EH (cell line): ENCODE measurements at regions not wholly inside any gene's neighbourhood (a gene's known extent, or its start where the extent isn't known, plus 50 kb on each side); places are given as distances from the start of the nearest gene placed in this dataset.

Source experiments
- DNase-seq: peaks from one replicate; pipeline ENCODE4 v3.0.0-alpha.2; 2015; ENCODE audit warnings: low read depth

DNA sequence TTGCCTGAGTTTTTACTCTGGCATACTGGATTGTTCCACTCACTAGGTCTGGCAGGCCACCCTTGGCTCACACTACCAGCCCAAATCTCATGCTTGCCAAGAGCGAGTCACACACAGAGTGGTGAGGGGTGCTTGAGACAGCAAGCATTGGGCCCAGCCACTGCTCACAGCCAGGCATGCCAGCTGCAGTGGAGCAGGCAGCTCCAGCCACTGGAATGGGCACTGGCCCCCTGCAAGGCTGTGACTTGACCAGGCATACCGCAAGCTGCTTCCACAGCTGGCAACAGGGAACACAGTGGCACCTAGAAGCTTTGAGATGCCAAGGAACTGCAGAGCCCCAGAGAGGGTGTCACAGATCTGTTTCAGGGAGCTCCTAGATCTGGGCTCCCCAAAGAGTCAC is 488.5 kb downstream of the LRFN5 start:
- no peak for DNase-seq

GRCh38 chr14:42090122-42090521 is 483.4 kb downstream of the LRFN5 start:
- DNase-seq, result no peak

GRCh38 chr14:42079911-42080310 is 473.2 kb downstream of the LRFN5 start:
- DNase-seq, result no peak

DNA sequence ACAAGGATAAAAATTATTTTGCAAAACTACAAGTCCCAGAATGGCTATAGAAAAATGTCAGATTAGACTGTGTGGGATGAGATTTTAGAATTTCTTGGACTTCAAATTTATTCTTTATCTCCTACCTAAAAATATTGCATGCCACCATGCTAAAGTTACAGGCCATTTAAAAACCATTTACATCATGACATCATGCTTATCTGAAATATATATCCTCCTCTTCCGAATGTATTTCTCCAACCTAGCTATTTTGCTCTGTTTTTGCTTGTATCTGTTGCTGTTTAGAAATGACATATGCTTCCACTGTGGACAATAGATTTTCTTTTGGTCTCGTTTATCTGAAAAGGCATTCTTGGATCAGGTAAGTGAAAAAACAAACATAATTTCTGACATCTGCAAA is 471.7 kb downstream of the LRFN5 start:
- no peak for DNase-seq

- DNase-seq, result no peak
These were observed 463.4 kb downstream of the LRFN5 start for GRCh38 chr14:42070031-42070430.

DNA sequence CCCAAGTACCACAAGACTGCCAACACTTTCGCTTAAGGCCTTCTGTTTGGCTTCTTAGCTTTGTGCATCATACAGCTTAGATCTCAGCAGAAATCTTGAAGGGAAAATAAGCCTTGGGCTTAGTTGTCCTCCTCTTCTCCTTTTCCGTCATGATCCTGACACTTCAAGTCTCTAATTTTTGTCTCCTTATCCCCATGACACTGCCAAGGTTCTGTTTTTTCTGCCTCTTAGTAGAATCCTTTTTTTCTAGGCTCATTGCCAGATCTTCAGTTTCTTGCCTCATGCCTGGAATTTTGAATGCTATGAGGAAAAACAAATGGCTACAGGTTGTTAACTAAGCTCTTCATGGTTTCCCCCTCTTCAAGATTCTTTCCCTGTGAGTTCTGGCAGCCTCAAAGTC is 450.4 kb downstream of the LRFN5 start:
- DNase-seq, result no peak

- no peak for DNase-seq
These were observed 440.9 kb downstream of the LRFN5 start for GRCh38 chr14:42047421-42048055.

DNA sequence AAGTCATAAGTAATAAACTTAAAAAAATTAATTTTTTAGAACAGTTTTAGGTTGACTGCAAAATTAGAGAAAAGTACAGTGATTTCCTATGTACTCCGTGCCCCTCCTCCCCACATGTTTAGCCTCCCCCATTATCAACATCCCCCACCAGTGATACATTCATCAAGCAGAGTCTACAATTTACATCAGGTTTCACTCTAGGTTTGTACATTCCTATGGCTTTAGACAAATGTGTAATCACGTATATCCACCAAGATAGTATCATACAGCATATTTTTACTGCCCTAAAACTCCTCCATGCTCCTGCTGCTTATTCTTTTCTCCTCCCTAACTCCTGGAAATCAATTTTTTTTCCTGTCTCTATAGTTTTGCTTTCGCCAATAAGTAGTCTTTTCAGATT is 438.7 kb downstream of the LRFN5 start:
- no peak for DNase-seq

DNA sequence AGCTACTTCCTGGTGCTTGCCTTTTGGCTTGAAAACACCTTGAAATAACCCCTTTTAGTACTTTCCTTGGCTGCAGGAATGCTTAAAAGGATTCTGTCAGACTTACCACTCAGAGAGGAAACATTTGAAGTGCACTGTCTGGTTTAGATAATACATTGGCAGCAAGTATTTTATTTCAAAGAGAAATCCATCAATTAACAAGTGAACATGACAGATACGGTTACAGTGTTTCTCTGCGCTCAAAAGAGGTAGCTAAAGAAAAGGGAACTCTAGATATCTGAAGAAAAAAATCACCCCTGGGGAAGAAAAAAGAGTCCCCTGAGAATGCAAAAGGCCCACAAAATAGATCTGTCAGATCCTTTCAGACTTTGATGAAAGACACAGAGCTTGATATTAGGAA is 421.9 kb downstream of the LRFN5 start:
- no peak for DNase-seq

GRCh38 chr14:42027271-42027670 is 420.6 kb downstream of the LRFN5 start:
- DNase-seq, result no peak

DNA sequence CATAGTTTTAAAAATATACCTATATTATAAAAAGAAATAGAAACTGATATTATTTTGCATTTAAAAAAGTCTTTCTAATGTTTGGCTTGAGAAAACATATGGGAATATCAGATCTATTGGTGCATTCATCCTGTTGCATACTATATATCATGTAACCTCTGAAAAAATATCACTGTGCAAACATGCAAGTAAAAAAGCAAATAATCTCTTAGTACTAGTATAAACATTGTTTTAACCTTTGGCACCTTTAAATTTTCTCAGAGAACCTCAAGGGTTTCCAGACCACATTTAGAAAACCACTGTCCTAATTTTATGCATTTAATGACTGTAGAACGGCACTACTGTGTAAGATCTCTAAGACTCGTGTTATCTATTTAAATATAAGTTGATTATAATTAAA is 416.8 kb downstream of the LRFN5 start:
- DNase-seq, result no peak

GRCh38 chr14:42014301-42014700 is 407.6 kb downstream of the LRFN5 start:
- DNase-seq, result no peak

- no peak for DNase-seq
These were observed 406.9 kb downstream of the LRFN5 start for GRCh38 chr14:42013559-42013958.

- no peak for DNase-seq
These were observed 406.5 kb downstream of the LRFN5 start for GRCh38 chr14:42013153-42013552.

DNA sequence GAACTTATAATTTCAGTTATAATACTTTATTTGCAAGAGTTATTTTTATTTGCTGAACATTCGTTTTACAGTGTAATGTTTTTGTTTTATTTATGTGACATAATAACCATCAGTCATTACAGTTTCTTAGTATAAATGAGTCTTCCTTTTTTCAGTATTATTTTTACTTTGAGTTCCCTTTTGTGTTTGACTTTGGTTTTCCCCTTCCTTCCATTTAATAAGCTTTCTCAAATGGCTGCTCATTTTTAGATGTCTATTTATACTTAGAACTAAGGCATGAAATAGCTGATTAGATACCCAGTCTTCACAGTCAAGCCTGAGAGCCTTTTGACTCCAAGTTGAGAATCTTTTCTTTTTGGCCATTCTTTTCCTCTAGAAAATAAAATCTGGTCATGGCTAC is 404.5 kb downstream of the LRFN5 start:
- DNase-seq, result no peak

DNA sequence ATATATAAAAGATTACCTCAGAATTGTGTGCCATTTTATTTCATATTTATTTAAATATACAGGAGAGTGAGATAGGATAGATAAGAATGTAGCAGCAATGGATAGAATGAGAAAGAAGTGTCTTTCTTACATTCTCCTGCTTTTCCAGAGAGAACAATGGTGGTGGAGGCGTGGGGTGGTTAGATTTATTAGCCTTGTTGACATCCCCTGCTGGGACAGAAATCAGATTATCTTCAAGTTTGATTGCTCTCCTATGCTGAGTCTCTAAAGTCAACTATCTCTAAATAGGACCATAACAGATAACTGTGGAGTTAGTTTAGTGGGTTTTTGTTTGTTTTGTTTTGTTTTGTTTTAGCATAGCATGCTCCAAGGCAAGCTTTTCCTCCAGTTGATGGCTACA is 397.6 kb downstream of the LRFN5 start:
- DNase-seq, result no peak

GRCh38 chr14:42002141-42002540 is 395.5 kb downstream of the LRFN5 start:
- no peak for DNase-seq

DNA sequence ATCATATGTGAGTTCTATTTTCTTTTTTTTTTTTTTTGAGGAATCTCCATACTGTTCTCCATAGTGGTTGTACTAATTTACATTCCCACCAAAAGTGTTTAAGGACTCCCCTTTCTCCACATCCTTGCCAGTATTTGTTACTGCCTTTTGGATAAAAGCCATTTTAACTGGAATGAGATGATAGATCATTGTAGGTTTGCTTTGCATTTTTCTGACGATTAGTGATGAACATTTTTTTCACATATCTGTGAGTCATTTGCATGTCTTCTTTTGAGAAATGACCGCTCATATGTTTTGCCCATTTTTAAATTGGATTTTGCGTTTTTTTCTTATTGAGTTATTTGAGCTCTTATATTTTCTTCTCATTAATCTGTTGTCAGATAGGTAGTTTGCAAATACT is 394.8 kb downstream of the LRFN5 start:
- no peak for DNase-seq

DNA sequence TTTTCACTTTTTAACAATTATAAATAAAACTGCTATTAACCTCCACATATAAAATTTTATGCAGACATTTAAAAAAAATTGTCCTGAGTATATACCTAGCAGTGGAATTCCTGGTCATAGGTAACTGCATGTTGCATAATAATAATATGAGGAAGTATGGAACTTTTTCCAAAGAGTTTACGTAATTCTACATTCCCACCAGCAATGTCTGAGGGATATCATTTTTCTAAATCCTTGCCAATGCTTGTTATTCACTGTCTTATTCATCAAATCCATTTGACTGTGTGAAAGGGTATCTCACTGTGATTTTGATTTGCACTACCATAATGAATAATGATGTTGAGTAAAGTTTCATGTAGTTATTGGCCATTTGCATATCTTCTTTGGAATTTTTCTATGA is 393.8 kb downstream of the LRFN5 start:
- no peak for DNase-seq

DNA sequence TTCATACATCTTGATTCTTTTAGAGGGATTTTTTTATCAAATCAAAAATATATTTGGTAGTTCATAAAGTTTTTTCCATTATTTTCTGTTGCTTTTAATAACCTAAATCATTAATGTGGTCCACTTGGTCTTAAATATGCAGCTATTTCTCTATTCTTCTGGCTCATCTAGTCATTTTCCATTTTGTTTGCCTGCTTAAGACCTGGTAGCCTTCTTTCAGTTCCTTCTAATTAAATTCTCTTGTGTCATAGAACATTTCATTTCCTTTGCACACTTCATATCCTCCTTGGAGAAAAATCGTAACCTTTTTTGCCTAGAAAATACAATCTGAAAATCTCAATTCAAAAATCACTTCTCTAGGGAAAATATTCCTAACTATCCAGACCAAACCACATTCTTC is 387.0 kb downstream of the LRFN5 start:
- DNase-seq, result no peak

GRCh38 chr14:41986700-41987099 is 380.0 kb downstream of the LRFN5 start:
- no peak for DNase-seq

DNA sequence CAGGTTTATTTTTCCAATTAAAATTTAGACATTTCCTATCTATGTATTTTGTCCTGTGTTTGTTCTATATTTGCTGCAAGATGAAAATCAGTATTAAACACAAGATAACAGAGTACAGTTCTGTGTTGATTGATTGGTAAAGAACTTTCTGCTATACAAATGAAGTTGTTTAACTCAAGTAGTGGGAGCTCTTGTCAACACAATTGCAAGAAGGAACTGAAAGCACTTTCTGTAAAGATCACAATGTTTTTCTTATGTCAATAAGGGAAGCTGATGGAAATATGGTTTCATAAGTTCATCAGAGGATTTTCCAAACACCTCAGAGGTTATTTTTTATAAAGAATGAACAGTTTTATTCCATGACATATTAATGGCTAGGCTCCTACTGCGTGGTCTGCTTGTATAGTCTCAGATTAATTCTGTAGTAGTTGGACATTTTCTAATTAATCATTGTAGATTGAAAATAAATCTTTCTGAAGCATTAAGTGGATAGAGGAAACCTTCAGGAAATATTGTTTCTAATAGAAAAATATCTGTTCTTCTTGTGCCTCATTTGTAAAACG is 379.5 kb downstream of the LRFN5 start:
- DNase-seq, result no peak

DNA sequence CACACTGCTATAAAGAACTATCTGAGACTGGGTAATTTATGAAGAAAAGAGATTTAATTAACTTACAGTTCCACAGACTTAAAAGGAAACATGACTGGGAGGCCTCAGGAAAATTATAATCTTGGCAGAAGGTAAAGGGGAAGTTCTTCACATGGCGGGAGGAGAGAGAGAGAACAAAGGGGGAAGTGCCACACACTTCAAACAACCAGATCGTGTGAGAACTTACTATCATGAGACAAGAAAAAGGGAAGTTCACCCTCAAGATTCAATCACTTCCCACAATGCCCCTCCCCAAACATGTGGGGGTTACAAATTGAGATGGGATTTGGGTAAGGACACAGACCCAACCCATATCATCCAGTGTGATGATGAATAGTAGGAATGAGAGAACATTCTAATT is 366.5 kb downstream of the LRFN5 start:
- DNase-seq, result no peak

GRCh38 chr14:41972531-41972930 is 365.9 kb downstream of the LRFN5 start:
- DNase-seq, result no peak

GRCh38 chr14:41960281-41960680 is 353.6 kb downstream of the LRFN5 start:
- DNase-seq, result no peak
